BJ (cell line): ENCODE measurements at regions not wholly inside any gene's neighbourhood (a gene's known extent, or its start where the extent isn't known, plus 50 kb on each side); places are given as distances from the start of the nearest gene placed in this dataset.

ENCODE experiments used
- CTCF ChIA-PET: fragments of 350-600 bp; formaldehyde crosslinking; extraction: SDS; loops from one replicate; lab custom pipeline; 2021; ENCODE audit warnings: antibody characterized with exemption, inconsistent platforms; lab: Yijun Ruan, JAX
- POLR2A ChIA-PET: fragments of 300-600 bp; sonication (Branson Sonifier 250); formaldehyde crosslinking; extraction: SDS; loops from one replicate; lab custom pipeline; 2021; ENCODE audit warnings: antibody characterized with exemption; lab: Charles Lee
- DNase-seq: peaks from one replicate; pipeline ENCODE4 v3.0.0-alpha.2; 2011; ENCODE audit warnings: low read depth
- H3K27me3 ChIP-seq: 2 replicates; pipeline ENCODE4 v1.6.0; 2011; ENCODE audit warnings: low read length; ENCODE audit not compliant: control insufficient read depth, insufficient read depth
- H3K36me3 ChIP-seq: 2 replicates; pipeline ENCODE4 v1.5.1; 2011; ENCODE audit warnings: low read length; ENCODE audit not compliant: control insufficient read depth, insufficient read depth
- H3K4me3 ChIP-seq: 2 replicates; pipeline ENCODE4 v1.5.1; 2011; ENCODE audit warnings: low read depth, mild to moderate bottlenecking, control low read depth, low read length
- TF ChIP-seq, protein P1 (sequence below): IDR thresholded peaks from 2 replicates; pipeline ENCODE4 v1.5.1; 2011; ENCODE audit warnings: low read depth, mild to moderate bottlenecking, control low read depth, inconsistent platforms, low read length, moderate library complexity; ENCODE audit not compliant: insufficient read depth

DNA sequence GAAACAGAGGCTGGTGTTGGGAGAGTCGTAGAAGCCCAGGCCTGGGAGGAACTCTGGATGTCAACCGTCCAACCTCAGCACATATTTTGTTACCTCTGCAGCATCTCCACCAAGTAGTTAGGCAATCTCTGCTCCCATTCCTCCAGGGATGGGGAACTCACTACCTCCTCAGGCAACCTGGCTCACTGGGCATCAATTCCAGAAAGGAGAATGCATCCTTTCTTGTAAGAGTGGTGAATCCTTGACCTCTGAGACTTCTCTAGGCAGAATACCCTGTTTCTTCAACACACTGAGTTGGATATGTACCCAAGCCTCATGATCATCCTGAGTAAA is 136.7 kb upstream of the ZMIZ1 start:
- Histone ChIP-seq H3K4me3 (no peak overlapping the region), H3K36me3 (no peaks in the 10 kb centered on the region), H3K27me3 (no peaks in the 10 kb centered on the region)
- DNase-seq: no peak
- TF ChIP-seq, protein P1, sequence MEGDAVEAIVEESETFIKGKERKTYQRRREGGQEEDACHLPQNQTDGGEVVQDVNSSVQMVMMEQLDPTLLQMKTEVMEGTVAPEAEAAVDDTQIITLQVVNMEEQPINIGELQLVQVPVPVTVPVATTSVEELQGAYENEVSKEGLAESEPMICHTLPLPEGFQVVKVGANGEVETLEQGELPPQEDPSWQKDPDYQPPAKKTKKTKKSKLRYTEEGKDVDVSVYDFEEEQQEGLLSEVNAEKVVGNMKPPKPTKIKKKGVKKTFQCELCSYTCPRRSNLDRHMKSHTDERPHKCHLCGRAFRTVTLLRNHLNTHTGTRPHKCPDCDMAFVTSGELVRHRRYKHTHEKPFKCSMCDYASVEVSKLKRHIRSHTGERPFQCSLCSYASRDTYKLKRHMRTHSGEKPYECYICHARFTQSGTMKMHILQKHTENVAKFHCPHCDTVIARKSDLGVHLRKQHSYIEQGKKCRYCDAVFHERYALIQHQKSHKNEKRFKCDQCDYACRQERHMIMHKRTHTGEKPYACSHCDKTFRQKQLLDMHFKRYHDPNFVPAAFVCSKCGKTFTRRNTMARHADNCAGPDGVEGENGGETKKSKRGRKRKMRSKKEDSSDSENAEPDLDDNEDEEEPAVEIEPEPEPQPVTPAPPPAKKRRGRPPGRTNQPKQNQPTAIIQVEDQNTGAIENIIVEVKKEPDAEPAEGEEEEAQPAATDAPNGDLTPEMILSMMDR: no peak
- ChIA-PET CTCF (interaction anchor here (1.3 to 2.8 kb wide), 2 partner anchors 10 to 263 kb away, joined by 4 to 7 read pairs; no protein-coding TSS in a partner anchor), POLR2A (no interaction called here)

GRCh38 chr10:78932861-78933260 is 135.9 kb upstream of the ZMIZ1 start:
- Histone ChIP-seq H3K27me3 (no peaks in the 10 kb centered on the region), H3K4me3 (no peak overlapping the region), H3K36me3 (no peaks in the 10 kb centered on the region)
- TF ChIP-seq, protein P1: no peak
- no peak for DNase-seq
- POLR2A ChIA-PET: interaction anchor here (0.7 kb wide), 1 partner anchor 13 kb away, joined by 3 read pairs; no protein-coding TSS in a partner anchor
- CTCF ChIA-PET: interaction anchor here (1.0 kb wide), 1 partner anchor 9 kb away, joined by 4 read pairs; no protein-coding TSS in a partner anchor

DNA sequence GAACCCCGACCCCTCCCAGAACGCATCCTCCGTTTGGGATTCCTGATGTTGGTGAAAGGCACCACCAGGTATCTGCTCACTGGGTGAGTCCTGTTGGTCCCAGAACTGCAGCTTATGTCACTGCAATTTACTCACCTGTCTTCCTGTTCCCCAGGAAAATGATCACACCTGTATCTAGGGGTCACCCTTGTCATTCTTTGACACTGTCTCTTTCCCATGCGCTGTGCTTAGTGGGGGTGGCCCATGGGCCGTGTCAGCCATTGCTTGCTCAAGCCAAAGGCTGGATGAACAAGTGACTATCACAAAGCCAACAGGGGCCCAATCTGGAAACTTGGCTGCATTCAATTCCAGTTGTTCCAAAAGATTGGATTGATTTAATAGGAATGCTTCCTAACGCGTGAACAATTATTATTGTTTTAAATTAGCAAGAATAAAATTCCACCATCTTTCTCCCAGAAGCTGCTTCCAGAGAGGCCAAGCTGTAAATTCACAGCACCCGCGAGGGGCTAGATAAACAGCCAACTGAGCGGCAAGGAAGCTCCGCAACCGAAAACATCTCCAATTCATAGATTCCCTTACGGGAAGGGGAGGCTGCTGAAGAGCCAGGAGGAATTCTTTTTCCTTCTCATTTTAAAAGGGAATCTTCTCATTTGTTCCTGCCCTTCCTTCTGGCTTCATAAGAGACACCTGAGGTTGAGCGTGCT is 134.8 kb upstream of the ZMIZ1 start:
- Histone ChIP-seq H3K27me3 (no peaks in the 10 kb centered on the region), H3K36me3 (no peaks in the 10 kb centered on the region), H3K4me3 (no peak overlapping the region)
- TF ChIP-seq, protein P1: no peak
- ChIA-PET CTCF (interaction anchor here (1.0 kb wide), 1 partner anchor 11 kb away, joined by 5 read pairs; no protein-coding TSS in a partner anchor), POLR2A (no interaction called here)
- DNase-seq: no peak

GRCh38 chr10:78934532-78934898 is 134.3 kb upstream of the ZMIZ1 start:
- TF ChIP-seq, protein P1: no peak
- no peak overlapping the region for H3K4me3 ChIP-seq
- CTCF ChIA-PET: interaction anchor here (1.0 kb wide), 1 partner anchor 10 kb away, joined by 5 read pairs; no protein-coding TSS in a partner anchor
- no peaks in the 10 kb centered on the region for H3K27me3 ChIP-seq
- no peaks in the 10 kb centered on the region for H3K36me3 ChIP-seq
- POLR2A ChIA-PET: no interaction called here
- no peak for DNase-seq

- DNase-seq: no peak
- TF ChIP-seq, protein P1: no peak
- POLR2A ChIA-PET: no interaction called here
- H3K4me3 ChIP-seq: no peak overlapping the region
- no peaks in the 10 kb centered on the region for H3K27me3 ChIP-seq
- H3K36me3 ChIP-seq: no peaks in the 10 kb centered on the region
- CTCF ChIA-PET: no interaction called here
Observed at GRCh38 chr10:78934994-78935602, 133.7 kb upstream of the ZMIZ1 start.
